Upper lobe of right lung (tissue), 1 donor: ENCODE measurements at regions not wholly inside any gene's neighbourhood (a gene's known extent, or its start where the extent isn't known, plus 50 kb on each side); places are given as distances from the start of the nearest gene placed in this dataset.
A peak's percentile ranks its signal among the peaks of the same experiment; 100 is the strongest.

ENCODE experiments used
- ATAC-seq: fragments of 200-7000 bp; cut with Tn5 transposase; one replicate; pipeline ENCODE4 v1.9.1; 2020; ENCODE audit warnings: mild to moderate bottlenecking, moderate library complexity
- DNase-seq: peaks from one replicate; pipeline ENCODE4 v3.0.0-alpha.2; 2020
- H3K27ac ChIP-seq: fragments of 200-600 bp; one replicate; pipeline ENCODE4 v1.8.0; 2022
- H3K27me3 ChIP-seq: fragments of 200-600 bp; one replicate; pipeline ENCODE4 v1.8.0; 2022; ENCODE audit warnings: mild to moderate bottlenecking
- H3K36me3 ChIP-seq: fragments of 200-600 bp; one replicate; pipeline ENCODE4 v1.8.0; 2022
- H3K4me1 ChIP-seq: fragments of 200-600 bp; one replicate; pipeline ENCODE4 v1.8.0; 2022
- H3K4me3 ChIP-seq: fragments of 200-600 bp; one replicate; pipeline ENCODE4 v1.8.0; 2022; ENCODE audit warnings: mild to moderate bottlenecking
- H3K9me3 ChIP-seq: fragments of 200-600 bp; one replicate; pipeline ENCODE4 v1.8.0; 2022
- intact Hi-C: fragments of 100-400 bp; cut with DNase I; formaldehyde crosslinking; loops from one replicate; pipeline ENCODE4 v1.11.0; 2022
- TF ChIP-seq, protein P1 (sequence below): fragments of 200-600 bp; IDR thresholded peaks from one replicate; pipeline ENCODE4 v1.8.0; 2022; ENCODE audit warnings: antibody characterized with exemption
- donor health status: DM: no; HTN: yes; CAD: no; lungs with severe emphysema.

DNA sequence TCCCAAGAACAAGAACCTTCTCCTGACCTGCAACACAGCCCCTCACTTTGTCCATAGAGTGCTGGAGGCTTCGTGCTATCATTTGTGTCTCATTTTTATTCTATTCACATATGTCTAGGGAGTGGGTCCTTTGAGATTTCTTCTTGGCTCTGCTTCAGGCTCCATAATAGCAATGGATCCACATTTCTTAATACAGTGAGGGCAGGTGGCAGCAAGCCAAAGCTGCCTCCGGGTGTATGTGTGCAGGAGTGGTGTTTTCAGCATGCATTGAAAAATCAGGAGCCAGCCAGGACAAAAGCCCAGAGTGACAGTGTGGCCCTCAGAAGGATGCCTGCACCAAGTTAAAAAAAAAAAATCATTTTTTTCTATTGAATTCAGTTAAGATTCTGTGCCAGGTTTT, 115.1 kb upstream of the PELI1 start:
- intact Hi-C loops = no loop called here
- H3K27me3 ChIP-seq = no peaks in the 10 kb centered on the region
- no peaks in the 10 kb centered on the region for H3K36me3 ChIP-seq
- peaks cover 13% of the 10 kb centered on the region for H3K4me1 ChIP-seq
- no peaks in the 10 kb centered on the region for H3K9me3 ChIP-seq
- DNase-seq (no peak), ATAC-seq (no peak)
- H3K4me3 ChIP-seq = no peak overlapping the region
- TF ChIP-seq, protein P1, sequence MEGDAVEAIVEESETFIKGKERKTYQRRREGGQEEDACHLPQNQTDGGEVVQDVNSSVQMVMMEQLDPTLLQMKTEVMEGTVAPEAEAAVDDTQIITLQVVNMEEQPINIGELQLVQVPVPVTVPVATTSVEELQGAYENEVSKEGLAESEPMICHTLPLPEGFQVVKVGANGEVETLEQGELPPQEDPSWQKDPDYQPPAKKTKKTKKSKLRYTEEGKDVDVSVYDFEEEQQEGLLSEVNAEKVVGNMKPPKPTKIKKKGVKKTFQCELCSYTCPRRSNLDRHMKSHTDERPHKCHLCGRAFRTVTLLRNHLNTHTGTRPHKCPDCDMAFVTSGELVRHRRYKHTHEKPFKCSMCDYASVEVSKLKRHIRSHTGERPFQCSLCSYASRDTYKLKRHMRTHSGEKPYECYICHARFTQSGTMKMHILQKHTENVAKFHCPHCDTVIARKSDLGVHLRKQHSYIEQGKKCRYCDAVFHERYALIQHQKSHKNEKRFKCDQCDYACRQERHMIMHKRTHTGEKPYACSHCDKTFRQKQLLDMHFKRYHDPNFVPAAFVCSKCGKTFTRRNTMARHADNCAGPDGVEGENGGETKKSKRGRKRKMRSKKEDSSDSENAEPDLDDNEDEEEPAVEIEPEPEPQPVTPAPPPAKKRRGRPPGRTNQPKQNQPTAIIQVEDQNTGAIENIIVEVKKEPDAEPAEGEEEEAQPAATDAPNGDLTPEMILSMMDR = no peak
- no peak overlapping the region for H3K27ac ChIP-seq

DNA sequence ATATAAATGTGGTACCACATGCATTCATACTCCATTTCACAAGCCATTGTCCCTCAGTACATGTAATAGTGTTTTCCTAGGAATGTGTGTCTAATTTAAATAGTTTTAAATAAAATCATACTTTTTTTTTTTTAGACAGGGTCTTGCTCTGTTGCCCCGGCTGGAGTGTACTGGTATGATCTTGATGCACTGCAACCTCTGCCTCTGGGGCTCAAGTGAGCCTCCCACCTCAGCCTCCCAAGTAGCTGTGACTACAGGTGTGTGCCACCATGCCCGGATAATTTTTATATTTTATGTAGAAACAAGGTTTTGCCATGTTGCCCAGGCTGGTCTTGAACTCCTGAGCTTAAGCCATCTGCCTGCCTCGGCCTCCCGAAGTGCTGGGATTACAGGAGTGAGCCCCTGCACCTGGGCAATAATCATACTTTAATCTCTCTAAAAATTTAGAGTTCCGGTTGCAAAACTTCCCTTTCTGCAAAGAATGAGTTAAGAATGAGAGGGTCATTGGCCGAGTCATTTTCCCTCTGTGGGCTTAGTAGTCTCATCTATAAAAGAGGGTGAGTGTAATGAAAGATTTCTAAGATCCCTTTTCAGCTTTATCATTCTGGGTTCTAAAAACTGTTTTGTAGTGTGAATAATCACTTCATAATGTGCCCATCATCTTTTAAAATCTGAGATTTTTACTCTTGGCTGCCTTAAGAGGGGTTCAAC, 116.0 kb upstream of the PELI1 start:
- DNase-seq (no peak), ATAC-seq (no peak)
- Histone ChIP-seq H3K9me3 (no peaks in the 10 kb centered on the region), H3K27me3 (no peaks in the 10 kb centered on the region), H3K27ac (peak overlapping the region; percentile 72), H3K36me3 (no peaks in the 10 kb centered on the region), H3K4me1 (peaks cover 13% of the 10 kb centered on the region), H3K4me3 (no peak overlapping the region)
- TF ChIP-seq, protein P1 = no peak
- intact Hi-C loops = no loop called here

DNA sequence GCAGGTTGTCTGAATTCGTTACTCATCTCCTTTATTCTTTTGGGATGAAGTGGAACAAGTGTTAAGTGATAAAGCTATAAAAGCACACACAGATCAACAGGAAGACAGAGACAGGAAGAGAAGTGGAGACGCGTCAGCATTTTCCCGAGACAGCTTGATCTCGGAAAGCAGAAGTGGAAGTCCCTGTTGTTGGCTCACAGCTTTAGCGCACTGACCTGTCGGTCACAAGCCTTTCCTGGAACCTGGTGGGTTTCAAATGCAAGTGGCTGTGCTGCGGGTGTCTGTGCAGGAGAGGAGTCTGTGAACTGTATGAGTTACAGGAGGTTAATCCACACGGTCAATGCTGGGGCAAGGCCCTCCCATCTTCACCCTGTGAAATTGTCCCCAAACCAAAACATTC, 116.6 kb upstream of the PELI1 start:
- ATAC-seq (peak; percentile 92), DNase-seq (peak; percentile 71)
- Histone ChIP-seq H3K27ac (peak overlapping the region; percentile 72), H3K9me3 (no peaks in the 10 kb centered on the region), H3K4me3 (no peak overlapping the region), H3K27me3 (no peaks in the 10 kb centered on the region), H3K36me3 (no peaks in the 10 kb centered on the region), H3K4me1 (peaks cover 13% of the 10 kb centered on the region)
- TF ChIP-seq, protein P1 = no peak
- intact Hi-C loops = no loop called here

DNA sequence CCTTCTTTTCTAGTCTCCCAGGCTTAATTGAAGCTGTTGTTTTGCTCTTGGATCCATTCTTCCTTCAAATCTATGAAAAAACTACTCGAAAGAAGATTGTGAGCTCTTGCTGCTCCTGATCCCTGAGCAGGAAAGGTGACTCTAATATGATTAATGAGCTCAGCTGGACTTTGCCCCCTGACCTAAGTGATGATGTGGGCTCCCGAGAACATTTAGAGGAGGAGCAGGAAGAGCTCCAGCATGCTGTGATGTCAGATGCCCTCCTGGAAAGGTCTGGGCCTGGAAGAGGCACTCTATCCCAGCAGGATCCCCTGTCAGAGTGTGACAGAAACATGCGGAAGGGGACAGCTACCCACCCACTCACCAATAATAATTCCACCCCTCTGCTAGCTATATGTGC, 117.9 kb upstream of the PELI1 start:
- H3K4me3 ChIP-seq = no peak overlapping the region
- no peak for DNase-seq
- peaks cover 13% of the 10 kb centered on the region for H3K4me1 ChIP-seq
- no peaks in the 10 kb centered on the region for H3K27me3 ChIP-seq
- H3K36me3 ChIP-seq = no peaks in the 10 kb centered on the region
- intact Hi-C loops = no loop called here
- H3K27ac ChIP-seq = no peak overlapping the region
- TF ChIP-seq, protein P1 = no peak
- H3K9me3 ChIP-seq = no peaks in the 10 kb centered on the region
- peak; percentile 19 for ATAC-seq

DNA sequence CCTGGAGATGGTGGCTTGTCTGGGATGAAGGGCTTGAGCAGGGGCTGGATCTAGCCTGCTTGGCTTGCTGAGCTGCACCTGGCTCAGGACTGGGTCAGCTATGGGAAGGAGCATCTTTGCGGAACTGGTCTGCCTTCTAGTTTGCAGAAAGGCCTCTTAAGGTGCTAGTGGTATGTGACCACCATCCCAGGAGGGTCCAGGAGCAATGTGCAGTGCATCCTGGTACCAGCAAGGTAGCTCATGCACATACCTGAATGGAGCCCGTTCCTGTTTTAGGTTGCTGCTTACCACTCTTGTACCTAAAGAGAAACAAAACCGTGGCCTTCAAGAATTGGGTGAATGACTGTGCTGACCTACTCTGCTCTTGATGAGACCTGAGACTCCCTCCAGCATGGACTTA, 118.6 kb upstream of the PELI1 start:
- intact Hi-C loops = no loop called here
- H3K4me3 ChIP-seq = no peak overlapping the region
- no peaks in the 10 kb centered on the region for H3K36me3 ChIP-seq
- TF ChIP-seq, protein P1 = no peak
- H3K27ac ChIP-seq = no peak overlapping the region
- H3K27me3 ChIP-seq = no peaks in the 10 kb centered on the region
- H3K4me1 ChIP-seq = peaks cover 13% of the 10 kb centered on the region
- no peak for DNase-seq
- no peak for ATAC-seq
- no peaks in the 10 kb centered on the region for H3K9me3 ChIP-seq

DNA sequence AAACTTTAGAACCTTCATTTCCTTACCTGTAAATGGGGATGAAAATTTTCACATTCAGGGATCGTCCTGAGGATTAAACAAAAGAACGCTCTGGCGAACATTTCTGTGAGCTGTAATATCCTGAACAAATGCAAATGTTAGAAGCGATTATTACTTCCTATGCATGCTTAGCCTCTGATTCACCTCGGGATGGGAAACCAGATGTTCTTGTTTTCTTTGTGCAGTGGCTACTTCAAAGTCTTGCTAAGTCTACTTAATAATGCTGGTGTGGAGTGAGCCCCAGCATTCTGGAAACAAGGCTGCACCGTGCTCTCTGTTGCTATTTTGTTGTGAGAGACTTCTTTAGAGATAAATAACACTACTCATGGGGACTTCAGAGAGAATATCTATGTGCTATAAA, 119.1 kb upstream of the PELI1 start:
- H3K27ac ChIP-seq = no peak overlapping the region
- no peak for ATAC-seq

More for the DNA sequence above, 119.1 kb upstream of the PELI1 start:
- peaks cover 17% of the 10 kb centered on the region for H3K4me1 ChIP-seq
- no peaks in the 10 kb centered on the region for H3K9me3 ChIP-seq
- H3K4me3 ChIP-seq = no peak overlapping the region
- H3K36me3 ChIP-seq = no peaks in the 10 kb centered on the region
- TF ChIP-seq, protein P1 = no peak
- intact Hi-C loops = no loop called here
- no peaks in the 10 kb centered on the region for H3K27me3 ChIP-seq
- DNase-seq = no peak
